NCI-H1105 (cell line): ENCODE measurements at regions not wholly inside any gene's neighbourhood (a gene's known extent, or its start where the extent isn't known, plus 50 kb on each side); places are given as distances from the start of the nearest gene placed in this dataset.
"Not testable (repeated sequence)": the region's sequence is repeated elsewhere in the genome, so short reads cannot be mapped to it uniquely, and the experiment has no call there.

Source experiments
- DNase-seq: peaks from one replicate; lab custom pipeline; 2025; lab: John Stamatoyannopoulos, UW

- DNase-seq = no peak
Measured at GRCh38 chr10:117601716-117602115, 59.2 kb downstream of the EMX2 start.

GRCh38 chr10:117603081-117603480 lies 60.5 kb downstream of the EMX2 start:
- no peak for DNase-seq

GRCh38 chr10:117603726-117604125 lies 61.2 kb downstream of the EMX2 start:
- no peak for DNase-seq

- DNase-seq = peak; percentile 42
Measured at GRCh38 chr10:117609095-117609795, 66.7 kb downstream of the EMX2 start.

- no peak for DNase-seq
Measured at GRCh38 chr10:117609796-117610170, 67.2 kb downstream of the EMX2 start.

GRCh38 chr10:117610321-117610720 lies 67.8 kb downstream of the EMX2 start:
- DNase-seq = no peak

- no peak for DNase-seq
Measured at GRCh38 chr10:117612113-117612512, 69.6 kb downstream of the EMX2 start.

GRCh38 chr10:117615649-117616048 lies 73.1 kb downstream of the EMX2 start:
- peak; percentile 52 for DNase-seq

- DNase-seq = no peak
Measured at GRCh38 chr10:117616179-117616578, 73.6 kb downstream of the EMX2 start.

GRCh38 chr10:117617086-117617485 lies 74.5 kb downstream of the EMX2 start:
- no peak for DNase-seq

GRCh38 chr10:117617659-117618058 lies 75.1 kb downstream of the EMX2 start:
- DNase-seq = no peak

- DNase-seq = no peak
Measured at GRCh38 chr10:117619223-117619622, 76.7 kb downstream of the EMX2 start.

GRCh38 chr10:117619707-117620405 lies 77.3 kb downstream of the EMX2 start:
- DNase-seq = no peak

GRCh38 chr10:117621196-117621595 lies 78.7 kb downstream of the EMX2 start:
- no peak for DNase-seq

- DNase-seq = no peak
Measured at GRCh38 chr10:117621795-117622420, 79.4 kb downstream of the EMX2 start.

- DNase-seq = no peak
Measured at GRCh38 chr10:117622471-117623184, 80.1 kb downstream of the EMX2 start.

GRCh38 chr10:117626228-117626627 lies 83.7 kb downstream of the EMX2 start:
- no peak for DNase-seq

- no peak for DNase-seq
Measured at GRCh38 chr10:117627561-117627960, 85.0 kb downstream of the EMX2 start.

GRCh38 chr10:117629717-117630116 lies 87.2 kb downstream of the EMX2 start:
- DNase-seq = not testable (repeated sequence)

- no peak for DNase-seq
Measured at GRCh38 chr10:117631276-117632145, 89.0 kb downstream of the EMX2 start.

GRCh38 chr10:117632406-117632805 lies 89.9 kb downstream of the EMX2 start:
- no peak for DNase-seq

GRCh38 chr10:117635826-117636225 lies 93.3 kb downstream of the EMX2 start:
- DNase-seq = no peak
